GM20431 (cell line): ENCODE measurements at regions not wholly inside any gene's neighbourhood (a gene's known extent, or its start where the extent isn't known, plus 50 kb on each side); places are given as distances from the start of the nearest gene placed in this dataset.

Experiments
- in situ Hi-C: fragments of 300-500 bp; cut with MseI, MboI; formaldehyde crosslinking; loops from one replicate; pipeline ENCODE4 v1.15.0; 2020; ENCODE audit warnings: low sequenced_read_pairs; ENCODE audit not compliant: unreplicated experiment

DNA sequence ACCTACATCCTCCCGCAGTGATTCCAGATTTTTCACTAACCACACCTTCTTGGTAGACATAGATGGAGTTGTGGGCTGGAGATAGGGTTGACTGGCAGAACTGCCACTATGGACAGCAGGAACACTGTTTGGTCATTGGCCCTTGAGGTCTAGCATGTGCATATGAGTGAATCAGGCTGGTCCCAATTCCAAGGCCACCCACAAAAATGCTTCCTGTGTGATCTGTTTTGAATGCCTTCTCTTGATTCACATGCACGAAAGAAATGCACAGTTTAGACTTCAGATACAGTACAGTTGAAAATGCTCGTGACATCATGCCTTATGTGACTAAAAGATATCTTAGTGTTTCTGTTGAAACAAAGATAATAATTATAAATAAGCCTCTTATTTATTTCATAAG, 285.8 kb upstream of the SEMA6D start:
- in situ Hi-C loops, result no loop called here

DNA sequence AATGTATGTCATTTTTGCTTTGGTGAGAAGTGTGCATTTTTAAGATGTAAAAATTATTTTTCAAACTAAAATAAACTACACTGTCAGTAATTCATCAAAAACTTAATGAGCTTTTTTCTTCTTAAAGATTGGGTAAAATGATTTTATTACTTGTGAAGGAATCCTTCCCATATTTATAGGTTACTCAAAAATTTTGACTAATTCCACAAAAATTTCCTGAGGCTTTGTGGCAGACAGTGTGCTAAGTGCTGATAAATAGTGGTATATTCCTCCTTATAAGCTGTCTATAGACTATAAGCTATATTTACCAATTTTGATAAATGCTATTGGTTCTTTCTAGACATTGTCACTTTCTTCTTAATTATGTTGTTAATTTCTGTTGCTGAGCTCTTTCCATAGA, 284.5 kb upstream of the SEMA6D start:
- in situ Hi-C loops, result no loop called here

DNA sequence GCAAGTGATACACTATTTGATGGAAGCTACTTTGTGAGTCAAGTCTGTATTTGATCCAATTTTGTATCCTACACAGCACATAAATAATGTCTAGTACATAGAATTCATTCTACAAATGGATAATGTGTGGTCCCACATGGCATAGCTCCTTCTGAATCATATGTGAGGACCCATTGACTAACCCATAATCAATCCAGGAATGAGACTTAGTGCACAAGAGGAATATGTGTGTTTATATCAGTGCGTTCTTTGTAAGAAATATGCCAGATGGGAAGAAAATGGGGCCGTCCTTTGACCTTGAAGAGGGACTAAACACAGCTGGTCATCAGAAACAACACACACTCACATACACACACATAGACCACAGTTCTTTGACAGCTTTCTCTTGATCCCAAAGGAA, 282.7 kb upstream of the SEMA6D start:
- in situ Hi-C loops, result no loop called here

DNA sequence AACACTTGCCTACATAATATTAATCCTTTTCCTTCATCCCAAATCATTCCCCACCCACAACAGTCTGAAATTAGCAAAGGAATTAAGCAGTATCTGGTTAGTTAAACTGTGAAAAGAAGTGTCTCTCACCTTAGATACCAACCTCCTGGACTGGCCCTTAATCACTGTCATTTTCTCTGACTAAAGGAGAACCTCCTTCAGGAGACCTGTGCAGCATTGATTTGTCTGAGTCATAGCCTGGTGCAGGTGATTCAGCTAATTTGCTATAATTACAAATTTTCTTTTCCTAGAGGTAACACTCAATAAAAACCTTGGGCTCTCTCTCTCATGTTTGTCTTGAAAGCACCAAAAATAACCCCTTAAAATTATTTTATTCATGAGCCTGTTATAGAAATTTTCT, 279.8 kb upstream of the SEMA6D start:
- in situ Hi-C loops, result no loop called here

DNA sequence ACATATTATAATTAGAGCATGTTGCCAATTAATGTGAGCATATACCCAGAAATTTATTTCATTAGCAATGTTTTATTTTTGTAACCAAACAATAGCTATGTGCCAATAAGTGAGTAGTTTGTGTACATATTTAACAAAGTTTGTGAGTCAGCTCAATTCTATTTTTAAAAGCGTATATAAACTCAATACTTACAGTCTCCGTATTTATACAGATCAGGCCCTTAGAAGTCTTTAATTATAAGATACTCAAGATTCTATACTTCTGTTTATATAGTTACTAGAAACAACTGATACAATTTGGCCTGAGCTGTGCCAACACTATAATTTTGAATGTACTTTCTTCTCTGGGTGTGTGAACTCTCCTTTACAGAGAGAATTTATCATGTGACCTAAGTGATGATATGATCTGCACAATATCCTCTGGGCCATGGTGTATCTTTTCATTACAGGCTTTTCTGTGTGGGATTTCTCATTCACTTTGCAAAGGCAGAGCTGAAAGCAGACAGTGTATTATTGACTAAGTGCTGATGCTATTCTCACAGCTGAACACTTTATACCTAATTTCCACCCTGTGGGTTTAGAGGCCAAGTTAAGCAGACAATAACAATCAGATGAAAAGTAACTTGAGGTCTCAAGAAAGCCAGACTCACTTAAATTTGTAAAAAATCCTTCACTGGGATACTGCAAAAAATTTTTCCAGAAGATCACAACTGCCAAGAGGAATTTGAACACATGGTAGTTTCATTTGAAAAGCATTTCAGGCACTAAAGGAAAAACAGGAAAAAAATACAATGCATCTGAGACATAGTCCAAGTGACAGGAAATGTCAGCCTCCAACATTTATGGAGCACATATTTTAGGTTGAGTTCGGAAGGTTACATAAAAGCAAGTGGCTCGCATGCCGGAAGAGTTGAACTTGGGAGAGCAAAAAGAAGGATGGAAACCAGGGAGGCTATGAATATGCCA, 277.9 kb upstream of the SEMA6D start:
- in situ Hi-C loops, result no loop called here

DNA sequence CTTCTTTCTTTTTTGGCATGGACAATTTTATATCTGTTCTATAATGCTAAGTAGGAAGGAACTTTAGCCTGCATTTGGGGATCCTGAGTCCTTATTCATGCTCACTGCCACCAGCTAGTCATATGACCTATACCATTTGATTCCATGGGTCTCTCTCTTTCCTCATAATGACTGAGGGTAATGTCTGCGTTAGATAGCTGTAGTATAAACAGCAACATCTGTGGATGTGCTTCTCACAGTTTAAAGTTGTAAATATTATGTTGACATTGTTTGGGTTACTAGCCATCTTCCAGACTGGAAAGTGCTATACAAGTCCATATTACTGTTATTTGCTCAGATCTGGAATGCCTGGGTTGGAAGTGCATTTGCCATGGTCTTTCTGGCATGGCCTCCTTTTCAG, 274.9 kb upstream of the SEMA6D start:
- in situ Hi-C loops, result no loop called here

DNA sequence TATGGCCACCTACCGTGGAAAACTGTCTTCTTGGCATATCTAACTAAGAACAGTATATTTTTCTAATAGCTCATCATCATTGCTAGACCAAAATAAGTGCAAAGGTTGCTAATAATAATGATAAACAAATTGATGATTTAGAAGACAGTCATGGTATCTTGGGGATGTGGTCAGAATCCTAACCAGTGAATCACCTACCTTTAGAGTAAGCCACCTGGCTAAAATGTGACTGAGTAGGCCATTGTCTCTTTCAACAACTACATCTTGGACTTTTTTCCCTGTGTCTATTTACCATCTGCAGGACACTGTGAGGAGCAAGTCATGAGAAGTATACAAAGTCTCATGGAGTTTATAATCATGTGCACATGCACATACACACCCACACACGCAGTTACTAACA, 273.5 kb upstream of the SEMA6D start:
- in situ Hi-C loops, result no loop called here

DNA sequence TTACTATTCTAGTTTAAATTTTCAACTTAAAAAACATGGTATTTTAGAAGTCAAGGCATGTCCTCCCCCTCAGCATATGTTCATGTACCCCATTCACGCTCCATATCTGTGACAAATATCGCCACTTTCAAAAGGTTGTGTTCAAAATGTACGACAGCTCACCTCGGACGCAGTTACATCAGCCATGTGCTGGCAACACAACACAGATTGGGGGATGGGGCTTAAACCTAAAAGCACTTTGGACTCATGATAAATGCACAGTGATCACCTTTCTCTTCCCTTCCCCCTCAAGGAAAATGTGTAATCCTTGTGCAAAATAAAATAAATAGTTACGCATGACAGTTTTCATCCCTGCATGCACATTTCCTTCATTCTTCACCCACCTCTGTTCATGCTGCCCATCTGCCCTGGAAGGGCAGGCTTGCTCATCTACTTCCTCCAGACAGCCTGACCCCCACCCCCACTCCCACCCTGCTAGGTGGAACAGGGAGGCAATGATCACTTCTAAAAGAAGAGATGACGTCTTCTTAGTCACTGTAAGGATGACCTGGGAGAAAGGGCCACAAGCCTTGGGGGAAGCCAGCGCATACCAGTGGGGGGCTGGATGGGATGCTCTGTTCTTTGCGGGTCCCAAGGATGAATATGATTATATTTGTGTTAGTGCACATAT, 271.4 kb upstream of the SEMA6D start:
- in situ Hi-C loops, result no loop called here

DNA sequence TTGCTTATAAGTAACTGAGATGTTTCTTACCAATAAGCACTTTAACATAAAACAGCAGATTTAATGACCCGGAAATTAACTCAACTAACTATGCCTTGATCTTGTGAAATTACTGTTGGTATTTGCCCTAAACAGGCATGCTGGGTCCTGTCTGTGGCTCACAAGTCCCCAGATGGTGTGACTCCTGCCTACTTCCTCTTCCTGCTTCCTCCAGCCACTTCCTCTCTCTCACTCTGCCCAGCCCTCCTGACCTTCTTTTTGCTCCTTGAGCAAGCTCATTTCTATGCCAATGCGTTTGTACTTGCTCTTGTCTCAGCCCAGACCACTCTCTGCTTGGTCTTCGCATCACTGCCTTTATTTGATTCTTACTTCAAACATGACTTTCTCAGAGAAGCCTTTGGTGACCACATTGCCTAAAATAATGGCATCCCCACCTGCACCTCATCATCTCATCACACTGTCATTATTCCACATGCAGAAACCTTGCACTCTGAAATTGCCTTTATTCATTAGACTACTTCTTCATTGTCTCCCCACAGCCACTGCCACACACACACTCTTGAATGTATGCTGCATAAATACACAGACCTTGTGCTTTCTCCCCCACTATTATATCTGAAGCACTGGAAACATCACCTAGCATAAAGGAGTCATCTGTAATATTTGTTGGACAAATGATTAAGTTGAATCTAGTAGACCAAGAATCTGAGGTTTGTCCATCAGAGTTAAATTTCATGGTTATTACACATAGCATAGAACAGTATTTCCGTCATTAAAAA, 256.3 kb upstream of the SEMA6D start:
- in situ Hi-C loops, result no loop called here

DNA sequence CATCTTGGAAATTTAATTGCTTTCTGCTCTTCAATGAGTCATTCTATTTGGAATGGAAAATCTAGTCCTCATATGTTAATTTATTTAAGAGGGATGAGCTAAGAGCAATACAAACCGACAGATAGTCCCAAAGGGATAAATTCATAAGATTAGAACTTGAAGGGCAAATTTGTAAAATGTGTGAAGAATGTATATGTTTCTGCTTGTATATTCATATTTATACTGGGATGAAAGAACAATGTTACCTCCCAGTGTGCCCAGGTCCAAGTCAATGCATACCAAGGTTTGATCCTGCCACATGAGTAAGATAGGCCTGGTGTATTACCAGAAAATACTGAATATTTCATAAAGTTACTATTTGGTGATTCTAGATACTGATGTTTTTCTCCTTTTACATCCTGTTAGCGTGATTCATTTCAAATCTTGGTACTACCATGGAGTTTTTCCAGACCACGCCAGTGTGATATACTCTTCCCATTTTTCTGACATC, 255.6 kb upstream of the SEMA6D start:
- in situ Hi-C loops, result no loop called here

DNA sequence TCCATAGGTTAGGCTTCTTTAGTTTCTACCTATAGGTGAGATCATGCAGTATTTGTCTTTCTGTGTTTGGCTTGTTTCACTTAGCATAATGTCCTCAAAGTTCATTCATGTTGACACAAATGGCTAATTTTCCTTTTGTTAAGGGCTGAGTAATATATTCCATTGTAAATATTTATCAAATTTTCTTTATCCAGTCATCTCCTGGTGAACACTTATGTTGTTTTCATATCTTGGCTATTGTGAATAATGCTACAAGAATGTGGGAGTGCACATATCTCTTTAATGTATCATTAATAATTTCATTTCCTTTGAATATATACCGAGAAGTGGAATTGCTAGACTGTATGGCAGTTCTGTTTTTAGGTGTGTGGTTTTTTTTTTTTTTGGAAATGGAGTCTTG, 250.9 kb upstream of the SEMA6D start:
- in situ Hi-C loops, result no loop called here

DNA sequence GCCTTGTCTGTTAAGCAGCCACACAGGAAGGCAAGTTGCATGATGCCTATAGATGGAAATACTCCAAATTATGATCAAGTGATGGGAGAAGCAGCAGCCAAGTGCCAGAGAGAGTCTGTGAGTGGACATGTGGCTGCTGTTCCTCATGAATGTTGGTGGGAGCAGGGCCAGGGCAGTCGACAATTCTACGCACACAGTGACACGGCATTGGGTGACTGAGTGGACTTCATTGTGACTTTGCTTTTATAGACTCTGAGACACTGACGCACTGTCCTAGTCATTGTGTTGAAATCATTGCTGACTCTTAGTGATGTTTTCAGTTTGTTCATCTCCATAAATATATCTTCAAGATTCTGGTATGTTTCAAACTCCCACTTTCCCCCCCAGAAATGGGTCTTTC, 246.3 kb upstream of the SEMA6D start:
- in situ Hi-C loops, result no loop called here

DNA sequence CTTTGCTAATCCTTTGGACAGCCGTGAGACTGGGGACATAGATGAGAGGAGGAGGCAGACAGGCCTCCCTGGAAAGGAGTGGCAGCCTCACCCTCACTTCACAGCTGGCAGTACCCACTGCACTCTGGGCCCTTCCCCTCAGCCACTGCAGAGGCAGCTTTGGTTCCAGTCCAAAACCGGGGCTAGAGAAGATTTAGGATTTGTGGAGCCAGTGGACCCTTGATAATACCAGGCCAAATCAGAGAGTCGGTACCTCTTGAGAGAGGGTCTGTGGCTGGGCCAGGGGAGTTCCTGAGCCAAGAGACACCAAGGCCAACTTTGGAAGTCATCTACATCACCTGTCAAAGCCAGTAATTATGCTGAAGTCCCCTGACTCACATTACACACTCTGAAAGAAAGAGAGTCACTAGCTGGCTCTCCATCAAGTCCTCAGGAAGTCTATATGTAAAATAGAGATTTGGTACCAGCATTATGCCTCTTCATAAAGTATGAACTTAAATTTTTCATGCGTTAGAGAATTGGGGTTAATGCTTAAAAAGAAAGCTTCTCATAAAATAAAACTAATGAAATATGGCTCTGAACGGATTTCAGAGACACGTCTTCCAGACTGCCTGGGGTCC, 244.1 kb upstream of the SEMA6D start:
- in situ Hi-C loops, result no loop called here

DNA sequence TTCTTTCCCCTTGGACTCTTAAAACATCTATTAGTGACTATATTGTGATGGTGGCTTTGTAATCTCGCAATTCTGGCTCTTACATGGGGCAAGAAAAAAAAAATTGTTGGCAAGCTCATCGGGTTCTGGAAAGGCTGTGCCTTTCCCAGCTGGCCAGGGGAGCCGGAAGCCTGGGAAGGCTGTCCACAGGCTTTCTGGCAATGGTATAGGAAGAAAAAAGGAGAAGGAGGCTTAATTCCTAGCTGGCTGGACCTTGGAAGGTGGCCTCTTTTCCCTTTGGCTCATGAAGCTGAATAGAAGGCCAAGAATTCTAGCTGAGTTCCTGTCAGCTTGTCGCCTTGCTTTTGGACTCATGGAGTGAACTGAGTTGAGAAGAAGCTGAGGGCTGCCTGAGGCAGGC, 243.5 kb upstream of the SEMA6D start:
- in situ Hi-C loops, result no loop called here

DNA sequence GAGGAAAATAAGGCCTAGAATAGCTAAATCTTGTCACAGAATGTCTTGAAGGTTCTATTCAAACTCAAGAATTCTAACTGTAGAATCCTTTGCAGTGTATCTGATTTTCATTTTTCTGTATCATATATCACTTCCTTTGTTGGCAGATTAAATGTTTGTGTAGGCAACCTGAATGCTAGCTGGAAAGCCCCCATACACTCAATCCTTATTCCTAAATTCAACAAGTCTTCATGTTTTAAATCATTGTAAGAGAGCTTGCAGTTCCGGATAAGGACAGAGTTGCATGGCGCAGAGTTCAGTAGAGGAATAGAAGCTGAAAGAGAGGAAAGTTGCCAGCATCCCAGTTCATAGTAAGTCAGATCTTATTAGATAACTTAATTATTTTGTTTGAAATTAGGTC, 242.0 kb upstream of the SEMA6D start:
- in situ Hi-C loops, result no loop called here

DNA sequence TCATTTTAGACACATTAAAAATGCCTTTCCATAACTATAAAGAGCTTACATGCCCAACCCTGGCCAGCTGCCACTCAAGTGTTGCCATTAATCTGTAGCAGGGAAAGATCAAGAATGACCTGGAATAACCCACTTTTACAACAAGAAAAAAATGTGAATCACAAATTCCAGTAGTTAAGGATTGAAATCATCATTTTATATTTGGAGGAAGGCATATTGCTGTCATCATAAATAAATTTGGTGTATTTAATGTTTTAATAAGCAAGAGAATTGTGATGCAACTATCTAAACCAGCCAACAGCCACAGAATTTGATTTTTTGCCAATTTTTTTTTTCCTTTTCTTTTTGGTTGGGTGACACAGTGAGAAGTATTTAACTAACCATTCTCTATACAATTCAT, 240.0 kb upstream of the SEMA6D start:
- in situ Hi-C loops, result no loop called here

DNA sequence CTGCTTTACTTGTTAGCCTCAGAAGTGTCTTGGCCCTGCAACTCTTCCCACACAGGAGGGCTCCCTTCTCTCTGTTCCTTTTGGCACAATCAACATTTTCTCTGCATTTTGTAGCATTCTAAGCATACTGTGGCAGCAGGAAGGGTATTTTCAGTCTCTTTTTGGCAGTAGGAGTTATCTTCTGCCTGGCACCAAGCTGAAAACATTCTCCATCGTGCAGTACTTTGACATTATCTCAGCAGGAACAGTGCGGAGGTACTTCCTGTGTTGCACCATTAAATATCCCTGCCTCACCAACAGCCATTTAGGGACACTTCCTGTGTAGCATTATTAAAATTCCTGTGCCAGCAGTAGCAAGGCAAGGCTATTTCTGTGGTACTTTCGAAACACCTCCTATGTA, 233.2 kb upstream of the SEMA6D start:
- in situ Hi-C loops, result no loop called here

DNA sequence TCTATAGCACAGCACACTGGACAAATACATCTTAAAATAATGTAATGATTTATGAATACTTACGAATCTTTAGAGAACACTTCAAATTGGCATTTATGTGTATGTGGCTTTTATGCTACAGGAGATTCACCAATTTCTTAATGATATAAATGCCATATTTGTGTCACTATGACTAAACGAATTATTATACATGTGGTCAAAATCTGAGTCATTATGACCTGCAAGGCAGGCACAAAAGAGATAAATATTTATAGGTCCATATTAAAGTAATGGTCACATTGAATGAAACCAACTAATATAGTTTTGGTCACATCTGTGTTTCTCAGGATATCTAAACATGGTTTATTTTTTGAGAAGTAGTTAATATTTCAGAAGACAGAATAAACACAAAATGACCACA, 232.3 kb upstream of the SEMA6D start:
- in situ Hi-C loops, result no loop called here

DNA sequence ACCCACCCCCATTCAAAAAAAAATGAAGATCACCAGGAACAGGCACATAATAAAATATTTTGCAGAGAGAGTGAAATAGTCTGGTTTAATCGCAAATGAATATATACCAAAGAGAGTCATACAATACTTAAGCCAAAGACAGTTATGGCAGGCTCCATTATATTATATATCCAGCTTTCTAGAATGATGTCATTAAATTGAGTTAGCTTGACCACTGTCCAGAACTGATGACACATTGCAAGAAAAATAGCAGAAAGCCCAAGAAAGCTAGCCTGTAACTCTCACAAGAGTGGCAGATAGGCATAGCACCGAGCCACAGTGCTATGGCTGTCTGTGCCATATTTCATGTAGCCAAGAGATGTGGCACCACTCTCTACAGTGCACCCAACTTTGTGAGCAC, 231.9 kb upstream of the SEMA6D start:
- in situ Hi-C loops, result no loop called here

DNA sequence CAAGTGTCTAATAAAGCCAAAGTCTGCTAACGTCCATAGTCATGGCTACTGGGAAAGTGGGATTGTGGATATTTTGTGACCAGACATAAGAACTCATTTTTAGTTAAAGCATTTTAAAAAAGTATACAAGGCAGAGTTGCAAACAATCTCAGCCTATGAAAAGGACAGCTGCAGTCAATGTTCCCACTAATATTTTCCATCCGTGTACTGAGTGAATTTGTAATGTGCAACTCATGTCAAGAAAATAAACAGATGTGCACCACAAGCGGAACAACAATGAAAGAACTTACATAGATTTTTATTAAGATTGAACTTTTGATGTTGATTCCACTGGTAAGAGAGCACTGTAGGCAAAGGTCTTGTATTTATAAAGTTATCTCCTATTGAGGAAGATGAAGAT, 231.3 kb upstream of the SEMA6D start:
- in situ Hi-C loops, result no loop called here
